Posterior cingulate gyrus (tissue), 11 donors: ENCODE measurements at regions not wholly inside any gene's neighbourhood (a gene's known extent, or its start where the extent isn't known, plus 50 kb on each side); places are given as distances from the start of the nearest gene placed in this dataset.
"Not testable (repeated sequence)": the region's sequence is repeated elsewhere in the genome, so short reads cannot be mapped to it uniquely, and the experiment has no call there.

Source experiments
- DNase-seq, 10 donors: peaks; one replicate each; pipeline versions ENCODE4 v3.0.0 to v3.0.0-alpha.2; 2020 to 2021; ENCODE audit warnings: mixed read lengths in 3 of 10
- intact Hi-C: fragments of 100-400 bp; cut with DNase I; formaldehyde crosslinking; loops from one replicate; pipeline ENCODE4 v1.15.1; 2023

- intact Hi-C loops: no loop called here
- DNase-seq: no peak
Measured at GRCh38 chr1:193404236-193404635, 217.8 kb upstream of the B3GALT2 start.

- intact Hi-C loops: no loop called here
- no peak for DNase-seq
Measured at GRCh38 chr1:193402977-193403376, 216.6 kb upstream of the B3GALT2 start.

- DNase-seq: no peak
- intact Hi-C loops: no loop called here
Measured at GRCh38 chr1:193402037-193402436, 215.6 kb upstream of the B3GALT2 start.

- intact Hi-C loops: no loop called here
- no peak for DNase-seq
Measured at GRCh38 chr1:193394336-193394735, 207.9 kb upstream of the B3GALT2 start.

DNA sequence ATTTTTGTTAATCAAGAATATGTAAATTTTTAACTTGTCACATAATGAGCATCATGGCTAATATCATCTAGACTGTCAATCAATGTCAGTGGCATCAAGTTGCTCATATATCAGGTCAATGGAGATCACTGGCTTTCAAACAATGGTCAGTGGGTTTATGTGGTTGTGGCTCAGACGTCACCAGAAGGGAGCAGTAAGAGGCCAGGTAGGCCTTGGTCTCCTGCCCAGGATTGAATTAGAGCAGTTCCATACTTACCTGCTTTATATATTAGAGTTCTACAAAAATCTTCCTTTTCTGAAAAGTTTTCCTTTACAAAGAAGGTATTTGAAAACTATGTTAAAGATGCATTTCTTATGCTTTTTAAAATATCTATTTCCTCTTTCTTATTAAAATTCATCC is 206.3 kb upstream of the B3GALT2 start:
- DNase-seq: no peak
- intact Hi-C loops: no loop called here

- no peak for DNase-seq
- intact Hi-C loops: no loop called here
Measured at GRCh38 chr1:193388683-193389082, 202.3 kb upstream of the B3GALT2 start.

- DNase-seq: no peak
- intact Hi-C loops: no loop called here
Measured at GRCh38 chr1:193388165-193388564, 201.8 kb upstream of the B3GALT2 start.

DNA sequence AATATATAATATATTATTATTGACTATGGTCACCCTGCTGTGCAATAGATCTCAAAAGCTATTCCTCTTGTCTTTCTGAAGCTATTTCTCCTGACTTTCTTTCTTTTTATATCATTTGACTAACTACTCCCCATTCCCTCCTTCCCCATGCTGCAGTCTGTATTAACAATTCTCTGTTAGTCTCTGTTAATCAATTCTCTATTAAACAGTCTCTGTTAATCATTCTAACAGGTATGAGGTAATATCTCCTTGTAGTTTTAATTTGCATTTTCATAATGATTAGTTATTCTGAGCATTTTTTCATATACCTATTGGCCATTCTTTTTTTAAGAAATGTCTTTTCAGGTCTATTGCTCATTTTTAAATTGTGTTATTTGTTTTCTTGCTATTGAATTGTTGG is 201.0 kb upstream of the B3GALT2 start:
- DNase-seq: no peak
- intact Hi-C loops: no loop called here

GRCh38 chr1:193378451-193378850 is 192.0 kb upstream of the B3GALT2 start:
- DNase-seq, intact Hi-C loops: not testable (repeated sequence)

DNA sequence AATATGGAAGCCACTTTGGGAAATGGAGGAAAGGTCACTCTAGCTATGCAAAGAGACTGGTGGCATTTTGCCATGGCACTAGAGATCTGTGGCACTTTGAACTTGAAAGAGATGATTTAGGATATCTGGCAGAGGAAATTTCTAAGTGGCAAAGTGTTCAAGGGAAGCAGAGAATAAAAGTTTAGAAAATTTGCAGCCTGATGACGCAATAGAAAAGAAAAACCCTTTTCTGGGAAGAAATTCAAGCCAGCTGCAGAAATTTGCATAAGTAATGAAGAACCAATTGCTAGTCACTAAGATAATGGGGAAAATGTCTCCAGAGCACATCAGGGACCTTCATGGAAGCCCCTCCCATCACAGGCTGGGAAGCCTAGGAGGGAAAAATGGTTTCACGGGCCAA is 191.1 kb upstream of the B3GALT2 start:
- DNase-seq: no peak
- intact Hi-C loops: no loop called here

DNA sequence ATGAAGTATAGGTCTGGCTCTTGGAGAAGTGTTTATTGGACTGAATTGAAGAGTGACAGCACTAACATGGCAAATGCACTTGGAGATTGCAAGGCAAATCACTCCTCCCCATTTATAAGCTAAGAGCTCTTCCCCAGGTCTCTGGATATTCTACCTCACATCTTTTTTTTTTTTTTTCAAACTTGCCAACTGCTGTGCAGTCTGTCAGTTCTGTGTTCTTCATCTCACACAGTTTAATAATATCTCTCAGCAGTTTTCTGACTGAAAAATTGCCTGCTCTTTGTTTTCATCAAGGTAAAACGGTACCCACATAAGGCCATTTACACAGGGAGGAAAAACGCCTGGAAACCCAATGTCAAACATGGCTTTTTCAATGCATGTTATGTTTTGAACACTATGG is 186.1 kb upstream of the B3GALT2 start:
- no peak for DNase-seq
- intact Hi-C loops: no loop called here

GRCh38 chr1:193368302-193368701 is 181.9 kb upstream of the B3GALT2 start:
- DNase-seq: no peak
- intact Hi-C loops: no loop called here

DNA sequence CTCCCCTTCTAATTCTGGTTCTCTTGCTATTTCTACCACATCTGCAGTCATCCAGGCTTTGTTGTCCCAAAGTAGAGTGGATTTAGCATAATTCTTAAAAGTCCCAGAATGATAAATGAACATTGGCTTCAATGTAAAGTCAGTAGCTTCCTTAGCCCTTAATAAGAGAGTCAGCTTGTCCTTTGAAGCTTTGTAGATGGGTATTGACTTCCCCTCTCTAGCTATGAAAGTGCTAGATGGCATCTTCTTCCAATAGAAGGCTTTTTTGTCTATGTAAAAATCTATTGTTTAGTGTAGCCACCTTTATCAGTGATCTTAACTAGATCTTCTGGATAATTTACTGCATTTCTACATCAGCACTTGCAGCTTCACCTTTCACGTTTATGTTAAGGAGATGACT is 181.4 kb upstream of the B3GALT2 start:
- no peak for DNase-seq
- intact Hi-C loops: no loop called here

- intact Hi-C loops: no loop called here
- no peak for DNase-seq
Measured at GRCh38 chr1:193366764-193367507, 180.5 kb upstream of the B3GALT2 start.

- intact Hi-C loops: no loop called here
- no peak for DNase-seq
Measured at GRCh38 chr1:193365966-193366365, 179.6 kb upstream of the B3GALT2 start.

DNA sequence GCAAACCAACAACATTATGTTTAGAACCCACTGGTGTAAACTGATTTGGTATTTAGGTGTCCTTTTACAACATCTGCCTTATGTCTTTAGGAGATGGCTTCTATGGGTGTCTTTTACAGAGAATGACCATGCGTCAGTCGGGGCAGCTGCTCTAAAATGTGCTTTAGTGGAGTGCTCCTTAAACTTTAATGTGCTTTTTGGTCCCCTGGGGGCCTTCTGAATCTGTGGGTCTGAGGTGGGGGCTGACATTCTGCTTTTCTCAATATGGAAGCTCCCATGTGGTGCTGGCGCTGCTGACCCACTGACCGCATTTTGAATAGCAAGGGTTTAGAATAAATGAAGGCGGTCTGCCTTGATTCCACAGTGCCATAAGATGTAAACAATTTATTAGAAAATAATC is 173.2 kb upstream of the B3GALT2 start:
- no peak for DNase-seq
- intact Hi-C loops: no loop called here

DNA sequence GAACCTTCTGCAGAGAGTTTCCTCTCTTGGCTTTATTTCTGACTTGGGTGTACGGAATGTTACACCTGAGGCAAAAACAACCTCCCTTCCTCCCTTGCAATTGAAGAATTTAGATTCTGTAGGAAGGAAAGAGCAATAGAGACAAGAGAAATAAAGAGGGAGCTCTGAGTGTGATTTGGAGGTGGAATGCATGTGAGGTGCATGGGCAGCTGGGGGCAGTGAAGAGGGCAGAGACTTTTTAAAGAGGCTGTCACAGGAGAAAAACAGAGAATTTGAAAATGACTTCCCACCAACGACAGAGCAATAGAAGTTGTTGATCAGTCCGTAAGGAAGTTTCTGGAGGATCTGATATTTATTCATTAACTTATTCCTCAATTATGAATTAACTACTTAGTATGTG is 172.0 kb upstream of the B3GALT2 start:
- DNase-seq: no peak
- intact Hi-C loops: no loop called here

DNA sequence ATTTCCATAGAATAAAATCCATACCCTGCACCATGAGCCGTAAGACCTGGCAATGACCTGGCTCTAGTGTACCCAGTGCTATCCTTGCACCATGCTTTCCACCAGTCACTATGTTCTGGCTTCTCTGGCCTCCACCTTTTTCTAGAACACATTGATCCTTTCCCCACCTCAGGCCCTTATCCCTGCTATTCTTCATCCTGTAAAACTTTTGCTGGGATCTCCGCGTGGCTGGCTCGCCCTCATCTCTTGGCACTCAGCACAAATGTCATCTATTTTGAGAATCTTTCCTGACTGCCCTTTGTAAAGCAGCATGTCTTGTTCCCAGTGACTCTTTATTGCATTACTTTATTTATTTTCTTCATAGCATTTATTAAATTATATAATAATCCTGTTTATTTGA is 169.8 kb upstream of the B3GALT2 start:
- intact Hi-C loops: no loop called here
- no peak for DNase-seq

DNA sequence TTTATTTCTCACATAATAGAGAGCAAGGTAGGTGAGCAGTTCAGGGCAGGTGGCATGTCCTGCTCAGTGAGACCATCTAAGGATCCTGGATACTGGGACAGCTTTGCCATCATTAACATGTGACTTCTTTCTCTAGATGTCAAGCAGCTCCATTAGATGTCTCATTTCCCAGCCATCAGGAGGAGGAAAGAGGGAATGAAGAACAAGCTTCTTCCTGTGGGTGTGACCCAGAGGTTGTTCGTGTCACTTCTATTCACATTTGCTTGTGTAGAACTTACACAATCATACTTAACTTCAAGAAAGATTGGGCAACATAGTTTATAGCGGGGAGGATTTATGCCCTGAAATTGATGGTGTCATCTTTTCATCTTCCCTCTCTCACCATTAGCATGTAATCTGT is 169.2 kb upstream of the B3GALT2 start:
- no peak for DNase-seq
- intact Hi-C loops: no loop called here

GRCh38 chr1:193355178-193355577 is 168.8 kb upstream of the B3GALT2 start:
- DNase-seq: no peak

DNA sequence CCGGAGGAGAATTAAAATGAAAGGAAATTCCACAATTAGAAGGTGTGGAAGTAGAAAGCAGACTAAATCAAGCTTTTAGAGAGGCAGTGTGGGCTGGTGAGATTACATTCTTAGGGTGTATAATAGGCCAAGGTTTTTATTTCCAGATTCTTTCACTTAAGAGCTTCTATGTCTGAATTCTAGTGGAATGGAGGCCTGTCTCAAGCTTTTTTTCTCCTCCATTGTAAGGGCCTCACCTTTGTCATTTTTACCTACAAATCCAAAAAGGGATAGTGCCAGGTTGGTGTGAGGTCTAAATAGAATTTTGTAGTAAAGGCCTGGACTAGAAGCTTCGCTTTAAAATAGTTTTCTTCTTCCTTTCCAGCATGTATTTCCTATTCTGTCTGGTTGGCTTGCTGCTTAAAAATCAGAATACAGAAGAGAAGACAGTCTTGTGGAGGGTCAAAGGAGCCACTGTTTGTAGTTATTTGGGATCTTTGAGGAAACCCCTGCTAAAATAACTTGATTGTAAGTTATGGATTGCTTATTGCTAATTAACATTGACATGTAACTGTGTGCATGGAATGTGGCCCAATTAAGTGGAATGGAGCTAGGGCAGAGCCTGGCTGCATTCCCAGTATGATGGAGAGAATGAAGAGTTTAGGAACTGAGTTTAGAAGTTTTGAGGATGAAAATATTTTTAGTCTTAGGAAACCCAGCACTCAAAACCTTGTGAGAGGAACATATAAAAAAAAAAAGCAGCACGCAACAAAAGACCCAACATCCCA is 162.5 kb upstream of the B3GALT2 start:
- intact Hi-C loops: no loop called here
- no peak for DNase-seq

More at GRCh38 chr1:193355178-193355577, 168.8 kb upstream of the B3GALT2 start:
- intact Hi-C loops: no loop called here

DNA sequence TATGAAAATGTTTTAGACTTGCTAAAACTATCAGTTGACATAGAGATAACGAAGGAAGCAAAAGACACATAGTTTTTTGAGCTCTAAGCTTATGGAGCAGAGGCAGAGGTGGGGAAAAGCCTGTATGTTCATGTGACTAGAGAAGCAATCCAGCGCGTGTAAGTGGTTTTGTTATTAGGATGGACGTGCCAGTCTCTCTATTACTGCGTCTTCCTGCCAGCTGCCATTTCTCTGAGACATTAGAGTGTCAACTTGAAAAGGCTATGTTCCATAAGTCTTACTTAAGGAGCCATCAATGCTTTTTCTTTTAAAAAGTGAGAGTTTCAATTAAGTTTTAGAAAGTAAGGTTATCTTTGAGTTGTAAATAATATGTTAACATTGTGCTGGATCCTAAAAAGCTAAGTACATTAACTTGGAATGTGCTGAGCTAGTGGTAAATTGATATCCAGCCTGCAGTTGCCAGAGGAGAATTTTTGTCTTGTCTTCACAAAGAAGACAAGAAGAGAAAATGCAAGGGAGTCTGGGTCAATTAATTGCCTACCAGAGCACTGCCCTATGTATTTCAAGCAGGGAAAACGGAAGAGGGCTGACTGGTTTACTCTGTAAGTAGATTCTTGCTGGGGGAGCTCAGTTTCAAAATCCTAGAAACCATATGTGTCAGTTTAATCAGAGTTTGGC is 161.8 kb upstream of the B3GALT2 start:
- no peak for DNase-seq
- intact Hi-C loops: no loop called here
